ENCODE measurements at regions not wholly inside any gene's neighbourhood (a gene's known extent, or its start where the extent isn't known, plus 50 kb on each side); places are given as distances from the start of the nearest gene placed in this dataset.

DNA sequence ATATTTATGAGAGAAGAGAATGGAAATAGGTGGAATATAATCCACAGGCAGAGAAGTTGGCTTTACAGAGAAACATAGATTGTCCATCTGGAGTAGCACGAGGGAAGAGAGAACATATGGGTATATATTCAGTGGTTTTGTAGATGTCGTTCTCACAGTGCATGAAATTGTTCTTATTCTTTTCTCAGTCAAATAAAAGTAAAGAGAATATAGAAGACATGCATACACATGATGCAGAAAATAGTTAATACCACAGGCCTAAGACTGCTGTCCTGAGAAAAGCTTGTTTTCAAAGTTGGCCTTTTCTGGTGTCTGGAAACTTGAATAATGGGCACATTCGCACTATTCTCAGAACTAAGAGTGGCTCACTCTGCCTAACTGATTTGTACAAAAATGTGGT, 378.1 kb downstream of the GABRG1 start:
- TF ChIP-seq SPI1 (IDR thresholded peaks at IDR 0.05; ENCODE audit: borderline replicate concordance, low read depth) = no peak
- TF ChIP-seq POLR2AphosphoS5 (IDR thresholded peaks at IDR 0.05; ENCODE audit: low read depth) = no peak
- TF ChIP-seq, protein P1, sequence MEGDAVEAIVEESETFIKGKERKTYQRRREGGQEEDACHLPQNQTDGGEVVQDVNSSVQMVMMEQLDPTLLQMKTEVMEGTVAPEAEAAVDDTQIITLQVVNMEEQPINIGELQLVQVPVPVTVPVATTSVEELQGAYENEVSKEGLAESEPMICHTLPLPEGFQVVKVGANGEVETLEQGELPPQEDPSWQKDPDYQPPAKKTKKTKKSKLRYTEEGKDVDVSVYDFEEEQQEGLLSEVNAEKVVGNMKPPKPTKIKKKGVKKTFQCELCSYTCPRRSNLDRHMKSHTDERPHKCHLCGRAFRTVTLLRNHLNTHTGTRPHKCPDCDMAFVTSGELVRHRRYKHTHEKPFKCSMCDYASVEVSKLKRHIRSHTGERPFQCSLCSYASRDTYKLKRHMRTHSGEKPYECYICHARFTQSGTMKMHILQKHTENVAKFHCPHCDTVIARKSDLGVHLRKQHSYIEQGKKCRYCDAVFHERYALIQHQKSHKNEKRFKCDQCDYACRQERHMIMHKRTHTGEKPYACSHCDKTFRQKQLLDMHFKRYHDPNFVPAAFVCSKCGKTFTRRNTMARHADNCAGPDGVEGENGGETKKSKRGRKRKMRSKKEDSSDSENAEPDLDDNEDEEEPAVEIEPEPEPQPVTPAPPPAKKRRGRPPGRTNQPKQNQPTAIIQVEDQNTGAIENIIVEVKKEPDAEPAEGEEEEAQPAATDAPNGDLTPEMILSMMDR (IDR thresholded peaks at IDR 0.05; ENCODE audit: insufficient read depth, low read length) = no peak
- no peak for TF ChIP-seq REST (IDR thresholded peaks at IDR 0.05; ENCODE audit: insufficient replicate concordance, low read depth)
- no peak for DNase-seq (ENCODE audit: low read depth in 1 of 2, low spot score in 1 of 2)
- Histone ChIP-seq H3K4me3 (replicated peaks; ENCODE audit: insufficient read depth, low read length) (no peak overlapping the region), H3K27me3 (ENCODE audit: insufficient read depth, poor library complexity, severe bottlenecking) (no peaks in the 10 kb centered on the region), H3K27ac (replicated peaks) (no peak overlapping the region)

DNA sequence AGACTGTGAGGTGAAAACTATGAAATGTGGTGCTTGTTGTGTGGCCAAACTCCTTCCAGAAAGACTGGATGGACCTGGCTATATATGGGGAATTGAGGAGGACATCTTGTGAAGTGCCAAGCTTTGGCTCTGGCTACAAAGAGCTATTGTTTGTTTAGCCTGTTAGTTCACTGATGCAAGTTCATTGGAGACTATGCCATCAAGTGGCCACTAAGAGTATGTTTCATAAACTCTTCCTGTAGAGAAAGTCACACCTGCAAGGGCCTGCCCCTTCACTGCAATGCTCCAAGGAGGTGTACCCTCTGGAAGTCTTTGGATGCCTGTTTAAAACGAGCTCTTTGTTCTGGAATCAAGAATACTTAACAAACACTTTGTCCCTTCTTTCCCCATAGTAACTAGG, 382.0 kb downstream of the GABRG1 start:
- Histone ChIP-seq H3K27me3 (ENCODE audit: insufficient read depth, poor library complexity, severe bottlenecking) (no peaks in the 10 kb centered on the region), H3K4me3 (replicated peaks; ENCODE audit: insufficient read depth, low read length) (no peak overlapping the region), H3K27ac (replicated peaks) (no peak overlapping the region)
- TF ChIP-seq POLR2AphosphoS5 (IDR thresholded peaks at IDR 0.05; ENCODE audit: low read depth) (no peak), REST (IDR thresholded peaks at IDR 0.05; ENCODE audit: insufficient replicate concordance, low read depth) (no peak), GABPA (IDR thresholded peaks at IDR 0.05; ENCODE audit: low read depth) (no peak)
- no peak for DNase-seq (ENCODE audit: low read depth in 1 of 2, low spot score in 1 of 2)

GRCh38 chr4:45732161-45732560, 391.7 kb downstream of the GABRG1 start:
- no peaks in the 10 kb centered on the region for H3K27me3 ChIP-seq (ENCODE audit: insufficient read depth, poor library complexity, severe bottlenecking)
- no peak overlapping the region for H3K4me3 ChIP-seq (replicated peaks; ENCODE audit: insufficient read depth, low read length)
- no peak for DNase-seq (ENCODE audit: low read depth in 1 of 2, low spot score in 1 of 2)
- H3K27ac ChIP-seq (replicated peaks) = no peak overlapping the region
- no peak for TF ChIP-seq SPI1 (IDR thresholded peaks at IDR 0.05; ENCODE audit: borderline replicate concordance, low read depth)
- TF ChIP-seq, protein P1 (IDR thresholded peaks at IDR 0.05; ENCODE audit: insufficient read depth, low read length) = no peak

DNA sequence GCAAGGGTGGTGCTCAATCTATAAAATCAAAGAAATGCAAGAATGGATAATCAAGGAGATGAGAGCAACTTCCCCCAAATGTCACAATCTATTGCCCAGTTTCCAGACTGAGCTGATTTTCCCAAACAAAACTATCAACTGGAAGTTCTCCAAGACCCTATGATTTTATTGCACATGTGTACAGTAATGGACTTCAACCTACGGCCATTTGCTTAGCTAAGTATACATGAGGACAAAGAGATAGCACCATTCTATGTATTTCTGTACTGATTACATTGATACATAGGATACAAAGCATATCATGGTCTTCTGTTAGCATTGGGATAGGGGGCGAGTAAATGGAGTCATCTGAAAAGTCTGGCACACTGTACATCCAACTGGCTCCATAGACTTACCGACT, 407.8 kb downstream of the GABRG1 start:
- Histone ChIP-seq H3K4me3 (replicated peaks; ENCODE audit: insufficient read depth, low read length) (no peak overlapping the region), H3K27ac (replicated peaks) (no peak overlapping the region), H3K27me3 (ENCODE audit: insufficient read depth, poor library complexity, severe bottlenecking) (no peaks in the 10 kb centered on the region)
- no peak for DNase-seq (ENCODE audit: low read depth in 1 of 2, low spot score in 1 of 2)
- TF ChIP-seq SPI1 (IDR thresholded peaks at IDR 0.05; ENCODE audit: borderline replicate concordance, low read depth) (no peak), GABPA (IDR thresholded peaks at IDR 0.05; ENCODE audit: low read depth) (no peak), REST (IDR thresholded peaks at IDR 0.05; ENCODE audit: insufficient replicate concordance, low read depth) (no peak), POLR2AphosphoS5 (IDR thresholded peaks at IDR 0.05; ENCODE audit: low read depth) (no peak)
- TF ChIP-seq, protein P1 (IDR thresholded peaks at IDR 0.05; ENCODE audit: insufficient read depth, low read length) = no peak
